GM10248 (cell line): ENCODE measurements at regions not wholly inside any gene's neighbourhood (a gene's known extent, or its start where the extent isn't known, plus 50 kb on each side); places are given as distances from the start of the nearest gene placed in this dataset.

Experiments
- CTCF ChIA-PET: fragments of 300-600 bp; sonication (Branson Sonifier 250); formaldehyde crosslinking; extraction: SDS; loops from one replicate; lab custom pipeline; 2021; ENCODE audit warnings: antibody characterized with exemption; lab: Yijun Ruan, JAX
- POLR2A ChIA-PET: fragments of 350-650 bp; sonication (Branson Sonifier 250); formaldehyde crosslinking; extraction: SDS; loops from one replicate; lab custom pipeline; 2020; ENCODE audit warnings: antibody characterized with exemption; lab: Yijun Ruan, JAX
- DNase-seq: peaks from one replicate; pipeline ENCODE4 v3.0.0; 2012; ENCODE audit errors: extremely low spot score
- CTCF ChIP-seq: IDR thresholded peaks from 2 replicates; pipeline ENCODE4 v1.5.1; 2012; ENCODE audit warnings: mild to moderate bottlenecking, low read depth; ENCODE audit errors: extremely low read depth, missing control alignments, control extremely low read depth

GRCh38 chr6:14280766-14281293, 163.3 kb downstream of the CD83 start:
- no peak for DNase-seq
- ChIA-PET POLR2A (no interaction called here), CTCF (no interaction called here)
- TF ChIP-seq CTCF, result no peak

- ChIA-PET POLR2A (no interaction called here), CTCF (interaction anchor here (1.0 kb wide), 1 partner anchor 69 kb away, joined by 3 read pairs; no protein-coding TSS in a partner anchor)
- DNase-seq, result no peak
- TF ChIP-seq CTCF, result no peak
Measured at GRCh38 chr6:14281811-14282660, 164.5 kb downstream of the CD83 start.

GRCh38 chr6:14282854-14283505, 165.4 kb downstream of the CD83 start:
- no peak for DNase-seq
- ChIA-PET CTCF (no interaction called here), POLR2A (no interaction called here)
- TF ChIP-seq CTCF, result no peak

GRCh38 chr6:14283600-14284235, 166.1 kb downstream of the CD83 start:
- ChIA-PET CTCF (no interaction called here), POLR2A (no interaction called here)
- DNase-seq, result no peak
- TF ChIP-seq CTCF, result no peak

- no peak for DNase-seq
- TF ChIP-seq CTCF, result no peak
- ChIA-PET POLR2A (no interaction called here), CTCF (interaction anchor here (0.6 to 1.4 kb wide), 3 partner anchors 9 to 37 kb away, joined by 3 read pairs; no protein-coding TSS in a partner anchor)
Measured at GRCh38 chr6:14284969-14285590, 167.5 kb downstream of the CD83 start.

- ChIA-PET POLR2A (no interaction called here), CTCF (interaction anchor here (1.2 to 1.4 kb wide), 2 partner anchors 36 to 62 kb away, joined by 3 read pairs; no protein-coding TSS in a partner anchor)
- TF ChIP-seq CTCF, result no peak
- no peak for DNase-seq
Measured at GRCh38 chr6:14286144-14286543, 168.6 kb downstream of the CD83 start.
